ENCODE measurements at regions not wholly inside any gene's neighbourhood (a gene's known extent, or its start where the extent isn't known, plus 50 kb on each side); places are given as distances from the start of the nearest gene placed in this dataset.
"Not testable (repeated sequence)": the region's sequence is repeated elsewhere in the genome, so short reads cannot be mapped to it uniquely, and the experiment has no call there.

- DNase-seq (ENCODE audit: extremely low read depth in 1 of 2, low read depth in 1 of 2) = no peak
These were observed 50.4 kb downstream of the HAPSTR1 start for GRCh38 chr16:9141813-9142212.

- DNase-seq (ENCODE audit: extremely low read depth in 1 of 2, low read depth in 1 of 2) = no peak
These were observed 52.7 kb downstream of the HAPSTR1 start for GRCh38 chr16:9144106-9144505.

DNA sequence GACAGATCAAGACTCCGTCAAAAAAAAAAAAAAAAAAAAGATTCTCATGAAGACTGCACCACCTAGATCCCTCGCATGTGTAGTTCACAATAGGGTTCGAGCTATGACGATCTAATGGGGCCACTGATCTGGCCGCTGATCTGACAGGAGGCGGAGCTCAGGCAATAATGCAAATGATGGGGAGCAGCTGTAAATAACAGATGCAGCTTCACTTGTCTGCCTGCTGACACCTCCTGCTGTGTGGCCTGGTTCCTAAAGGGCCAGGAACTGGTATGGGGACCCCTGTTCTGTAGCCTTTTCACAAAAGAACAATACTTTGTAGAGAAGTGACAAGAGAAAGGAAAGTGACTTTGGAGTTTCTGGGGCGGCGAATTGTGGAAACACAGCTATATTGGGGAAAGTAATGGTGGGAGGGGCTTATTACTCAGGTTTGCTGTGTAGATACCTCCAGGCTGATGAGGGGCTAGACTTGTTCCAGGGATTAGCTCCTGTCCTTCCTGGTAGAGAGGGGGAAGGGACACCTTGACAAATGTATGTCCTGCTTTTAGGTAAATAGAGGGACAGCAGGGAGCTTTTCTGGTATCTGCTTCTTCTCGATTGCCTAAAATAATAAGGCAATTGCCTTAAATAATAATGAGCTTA, 57.1 kb downstream of the HAPSTR1 start:
- DNase-seq (ENCODE audit: extremely low read depth in 1 of 2, low read depth in 1 of 2) = no peak

- DNase-seq (ENCODE audit: extremely low read depth in 1 of 2, low read depth in 1 of 2) = no peak
These were observed 59.6 kb downstream of the HAPSTR1 start for GRCh38 chr16:9151074-9151473.

GRCh38 chr16:9151597-9151996, 60.2 kb downstream of the HAPSTR1 start:
- no peak for DNase-seq (ENCODE audit: extremely low read depth in 1 of 2, low read depth in 1 of 2)

DNA sequence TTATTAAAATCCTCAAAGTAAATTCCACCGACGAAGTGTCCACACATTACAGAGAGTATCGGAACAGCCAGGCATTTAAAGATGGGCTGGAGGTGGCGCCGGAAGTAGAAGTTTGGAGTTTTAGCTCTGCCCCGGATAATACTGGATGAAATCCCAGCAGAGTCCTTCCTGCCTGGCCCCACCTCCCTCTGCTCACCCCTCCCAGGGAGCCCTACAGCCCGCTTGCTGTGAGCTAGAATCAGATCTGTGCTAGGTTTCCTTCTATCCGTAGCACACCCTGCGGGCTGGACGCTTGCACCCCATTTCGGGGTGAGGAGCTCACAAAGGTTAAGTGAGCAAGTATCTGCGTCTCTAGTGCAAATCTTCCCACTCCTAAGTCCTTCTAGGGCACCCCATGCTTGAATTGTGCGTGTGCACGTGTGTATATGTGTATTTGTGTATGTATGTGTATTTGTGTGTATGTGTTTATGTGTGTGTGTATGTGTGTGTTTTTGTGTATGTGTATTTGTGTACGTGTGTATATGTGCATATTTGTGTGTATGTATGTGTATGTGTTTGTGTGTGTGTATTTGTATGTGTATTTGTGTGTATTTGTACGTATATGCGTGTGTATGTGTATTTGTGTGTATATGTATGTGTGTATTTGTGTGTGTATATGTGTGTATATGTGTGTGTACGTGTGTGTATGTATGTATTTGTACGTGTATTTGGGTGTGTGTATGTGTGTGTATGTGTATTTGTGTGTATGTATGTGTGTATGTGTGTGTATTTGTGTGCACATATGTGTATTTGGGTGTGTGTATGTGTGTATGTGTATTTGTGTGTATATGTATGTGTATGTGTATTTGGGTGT, 61.4 kb downstream of the HAPSTR1 start:
- no peak for DNase-seq (ENCODE audit: extremely low read depth in 1 of 2, low read depth in 1 of 2)

GRCh38 chr16:9153502-9153864, 62.0 kb downstream of the HAPSTR1 start:
- no peak for DNase-seq (ENCODE audit: extremely low read depth in 1 of 2, low read depth in 1 of 2)

GRCh38 chr16:9154567-9155410, 63.3 kb downstream of the HAPSTR1 start:
- DNase-seq (ENCODE audit: extremely low read depth in 1 of 2, low read depth in 1 of 2) = no peak

DNA sequence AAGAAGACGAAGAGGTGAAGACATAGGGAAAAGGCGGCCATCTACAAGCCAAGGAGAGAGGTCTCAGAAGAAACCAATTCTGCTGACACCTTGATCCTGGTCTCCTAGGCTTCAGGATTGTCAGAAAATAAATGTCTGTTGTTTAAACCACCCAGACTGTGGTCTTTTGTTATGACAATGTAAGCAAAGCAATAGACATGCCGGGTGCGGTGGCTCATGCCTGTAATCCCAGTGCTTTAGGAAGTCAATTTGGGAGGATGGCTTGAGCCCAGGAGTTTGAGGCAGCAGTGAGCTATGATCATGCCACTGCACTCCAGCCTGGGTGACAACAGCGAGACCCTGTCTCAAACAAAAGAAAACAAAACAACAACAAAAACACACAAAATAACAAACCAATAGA, 64.4 kb downstream of the HAPSTR1 start:
- DNase-seq (ENCODE audit: extremely low read depth in 1 of 2, low read depth in 1 of 2) = no peak

DNA sequence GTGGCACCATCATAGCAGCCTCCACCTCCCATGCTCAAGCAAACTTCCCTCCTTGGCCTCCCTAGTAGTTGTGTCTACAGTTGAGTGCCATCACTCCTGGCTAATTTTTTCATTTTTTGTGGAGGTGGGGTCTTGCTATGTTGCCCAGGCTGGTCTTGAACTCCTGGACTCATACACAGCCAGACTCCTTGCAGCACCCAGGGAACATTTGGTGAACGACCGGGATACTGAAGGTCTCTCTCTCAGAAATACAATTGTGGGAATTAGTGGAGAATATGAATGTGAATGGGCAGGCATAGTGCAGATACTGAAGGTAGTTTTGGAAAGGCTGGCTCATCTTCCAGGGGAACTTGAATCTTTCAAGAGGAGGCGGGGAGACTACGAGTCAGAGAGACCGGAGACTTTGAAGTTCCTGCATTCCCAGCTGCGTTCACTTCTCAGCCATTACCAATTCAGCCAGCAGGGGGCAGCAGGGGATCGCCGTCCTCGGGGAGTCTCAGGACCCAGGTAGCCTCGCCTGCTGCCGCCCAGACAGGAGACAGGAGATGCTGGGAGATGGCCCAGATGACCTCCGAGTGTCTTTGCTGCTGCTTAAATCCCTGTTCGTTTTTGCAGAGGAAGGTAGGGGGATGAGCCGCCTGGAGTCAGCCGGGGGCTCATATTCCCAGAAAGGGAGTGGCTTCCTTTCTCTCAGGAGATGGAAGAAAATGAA, 68.6 kb downstream of the HAPSTR1 start:
- peak in 1 of 2 donors; percentile 13 for DNase-seq (ENCODE audit: extremely low read depth in 1 of 2, low read depth in 1 of 2)

- DNase-seq (ENCODE audit: extremely low read depth in 1 of 2, low read depth in 1 of 2) = no peak
These were observed 69.1 kb downstream of the HAPSTR1 start for GRCh38 chr16:9160551-9160911.

DNA sequence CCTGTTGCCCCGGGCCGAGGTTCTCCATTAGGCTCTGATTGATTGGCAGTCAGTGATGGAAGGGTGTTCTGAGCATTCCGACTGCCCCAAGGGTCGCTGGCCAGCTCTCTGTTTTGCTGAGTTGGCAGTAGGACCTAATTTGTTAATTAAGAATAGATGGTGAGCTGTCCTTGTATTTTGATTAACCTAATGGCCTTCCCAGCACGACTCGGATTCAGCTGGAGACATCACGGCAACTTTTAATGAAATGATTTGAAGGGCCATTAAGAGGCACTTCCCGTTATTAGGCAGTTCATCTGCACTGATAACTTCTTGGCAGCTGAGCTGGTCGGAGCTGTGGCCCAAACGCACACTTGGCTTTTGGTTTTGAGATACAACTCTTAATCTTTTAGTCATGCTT, 74.2 kb downstream of the HAPSTR1 start:
- no peak for DNase-seq (ENCODE audit: extremely low read depth in 1 of 2, low read depth in 1 of 2)

DNA sequence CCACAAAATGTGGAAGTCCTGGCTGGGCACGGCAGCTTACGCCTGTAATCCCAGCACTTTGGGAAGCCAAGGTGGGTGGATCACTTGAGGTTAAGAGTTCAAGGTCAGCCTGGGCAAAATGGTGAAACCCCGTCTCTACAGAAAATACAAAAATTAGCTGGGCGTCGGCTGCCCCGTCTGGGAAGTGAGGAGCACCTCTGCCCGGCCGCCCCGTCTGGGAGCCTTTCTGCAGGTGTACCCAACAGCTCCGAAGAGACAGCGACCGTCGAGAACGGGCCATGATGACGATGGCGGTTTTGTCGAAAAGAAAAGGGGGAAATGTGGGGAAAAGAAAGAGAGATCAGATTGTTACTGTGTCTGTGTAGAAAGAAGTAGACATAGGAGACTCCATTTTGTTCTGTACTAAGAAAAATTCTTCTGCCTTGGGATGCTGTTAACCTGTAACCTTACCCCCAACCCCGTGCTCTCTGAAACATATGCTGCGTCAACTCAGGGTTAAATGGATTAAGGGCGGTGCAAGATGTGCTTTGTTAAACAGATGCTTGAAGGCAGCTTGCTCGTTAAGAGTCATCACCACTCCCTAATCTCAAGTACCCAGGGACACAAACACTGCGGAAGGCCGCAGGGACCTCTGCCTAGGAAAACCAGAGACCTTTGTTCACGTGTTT, 75.0 kb downstream of the HAPSTR1 start:
- not testable (repeated sequence) for DNase-seq (ENCODE audit: extremely low read depth in 1 of 2, low read depth in 1 of 2)

GRCh38 chr16:9169094-9169493, 77.7 kb downstream of the HAPSTR1 start:
- no peak for DNase-seq (ENCODE audit: extremely low read depth in 1 of 2, low read depth in 1 of 2)

DNA sequence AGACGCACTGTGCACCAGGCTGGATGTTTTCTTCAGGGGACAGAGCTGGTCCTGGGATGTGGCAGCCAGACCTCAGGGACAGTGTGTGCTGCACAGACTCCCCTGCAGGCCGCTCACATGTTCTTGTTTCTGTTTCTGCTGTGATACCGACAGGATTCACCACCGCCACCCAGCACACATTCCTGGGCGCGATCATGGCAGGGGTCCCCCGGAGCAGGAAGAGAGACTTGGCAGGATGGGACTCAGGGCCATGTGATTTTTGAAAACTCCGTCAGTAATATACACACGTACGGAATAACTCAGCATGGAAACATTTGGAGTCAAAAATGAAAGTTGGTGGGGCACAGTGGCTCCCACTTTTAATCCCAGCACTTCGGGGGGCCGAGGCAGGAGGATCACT, 79.0 kb downstream of the HAPSTR1 start:
- no peak for DNase-seq (ENCODE audit: extremely low read depth in 1 of 2, low read depth in 1 of 2)

- DNase-seq (ENCODE audit: extremely low read depth in 1 of 2, low read depth in 1 of 2) = no peak
These were observed 85.3 kb downstream of the HAPSTR1 start for GRCh38 chr16:9176547-9177418.

GRCh38 chr16:9177861-9178260, 86.4 kb downstream of the HAPSTR1 start:
- DNase-seq (ENCODE audit: extremely low read depth in 1 of 2, low read depth in 1 of 2) = no peak

DNA sequence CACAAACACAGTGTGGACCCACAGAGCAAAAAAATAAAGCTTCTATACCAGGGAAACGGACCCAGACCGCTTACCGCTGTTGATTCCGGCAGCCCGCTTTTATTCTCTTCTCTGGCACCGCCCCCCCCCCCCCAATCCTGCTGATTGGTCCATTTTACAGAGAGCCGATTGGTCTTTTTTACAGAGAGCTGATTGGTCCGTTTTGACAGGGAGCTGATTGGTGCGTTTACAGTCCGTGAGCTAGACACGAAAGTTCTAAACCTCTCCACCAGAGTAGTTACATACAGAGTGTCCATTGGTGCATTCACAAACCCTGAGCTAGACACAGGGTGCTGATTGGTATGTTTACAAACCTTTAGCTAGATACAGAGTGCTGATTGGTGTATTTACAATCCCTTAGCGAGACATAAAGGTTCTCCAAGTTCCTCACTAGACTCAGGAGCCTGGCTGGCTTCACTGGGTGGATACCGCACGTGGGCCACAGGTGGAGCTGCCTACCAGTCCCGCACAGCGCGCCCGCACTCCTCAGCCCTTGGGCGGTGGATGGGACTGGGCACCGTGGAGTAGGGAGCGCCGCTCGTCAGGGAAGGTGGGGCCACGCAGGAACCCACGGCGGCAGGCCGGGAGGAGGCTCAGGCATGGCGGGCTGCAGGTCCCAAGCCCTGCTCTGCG, 92.4 kb downstream of the HAPSTR1 start:
- DNase-seq (ENCODE audit: extremely low read depth in 1 of 2, low read depth in 1 of 2) = no peak

DNA sequence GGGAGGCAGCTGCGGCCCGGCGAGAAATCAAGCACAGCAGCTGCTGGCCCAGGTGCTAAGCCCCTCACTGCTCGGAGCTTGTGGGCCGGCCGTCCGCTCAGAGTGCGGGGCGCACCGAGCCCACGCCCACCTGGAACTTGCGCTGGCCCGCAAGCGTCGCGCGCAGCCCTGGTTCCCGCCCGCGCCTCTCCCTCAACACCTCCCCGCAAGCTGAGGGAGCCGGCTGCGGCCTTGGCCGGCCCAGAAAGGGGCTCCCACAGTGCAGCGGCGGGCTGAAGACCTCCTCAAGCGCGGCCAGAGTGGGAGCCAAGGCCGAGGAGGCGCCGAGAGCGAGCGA, 92.9 kb downstream of the HAPSTR1 start:
- no peak for DNase-seq (ENCODE audit: extremely low read depth in 1 of 2, low read depth in 1 of 2)
